Keratinocyte (primary cell): ENCODE measurements at regions not wholly inside any gene's neighbourhood (a gene's known extent, or its start where the extent isn't known, plus 50 kb on each side); places are given as distances from the start of the nearest gene placed in this dataset.

ENCODE experiments used
- DNase-seq: peaks from one replicate; pipeline ENCODE4 v3.0.0-alpha.2; 2011; ENCODE audit warnings: low read depth, missing footprints, low spot score
- FAIRE-seq: peaks from 2 replicates; lab custom pipeline; 2011; peaks lifted over from hg19 to GRCh38; lab: Jason Lieb, UNC
- H2AFZ ChIP-seq: 2 replicates; pipeline ENCODE4 v1.6.0; 2012; ENCODE audit warnings: low read length, control low read depth, inconsistent platforms; ENCODE audit not compliant: control insufficient read depth
- H3K27ac ChIP-seq: 2 replicates; pipeline ENCODE4 v1.5.1; 2011; ENCODE audit warnings: low read length; ENCODE audit not compliant: control insufficient read depth, insufficient read depth
- H3K27me3 ChIP-seq: 3 replicates; pipeline ENCODE4 v1.6.0; 2011; ENCODE audit warnings: low read length; ENCODE audit not compliant: control insufficient read depth, insufficient read depth; ENCODE audit errors: extremely low read depth
- H3K36me3 ChIP-seq, 2 experiments: 2 replicates in 1 of 2; 3 replicates in 1 of 2; pipeline ENCODE4 v1.5.1; 2011; ENCODE audit warnings: low read length in 2 of 2, mild to moderate bottlenecking in 1 of 2; ENCODE audit not compliant: control insufficient read depth in 2 of 2, insufficient read depth in 2 of 2; ENCODE audit errors: extremely low read depth in 1 of 2
- H3K4me1 ChIP-seq: 3 replicates; pipeline ENCODE4 v1.5.1; 2011; ENCODE audit warnings: low read length; ENCODE audit not compliant: control insufficient read depth, insufficient read depth; ENCODE audit errors: extremely low read depth
- H3K4me2 ChIP-seq: 3 replicates; pipeline ENCODE4 v1.6.0; 2011; ENCODE audit warnings: low read depth, low read length; ENCODE audit not compliant: control insufficient read depth, insufficient read depth; ENCODE audit errors: extremely low read depth
- H3K4me3 ChIP-seq, 3 experiments: fragments of 200-600 bp in 1 of 3; sonication (generic) in 1 of 3; 2 replicates in 2 of 3; 3 replicates in 1 of 3; pipeline ENCODE4 v1.5.1; 2011 to 2016; ENCODE audit warnings: low read length in 3 of 3, mild to moderate bottlenecking in 3 of 3, control low read depth in 2 of 3, inconsistent platforms in 1 of 3, low read depth in 1 of 3, mixed read lengths in 1 of 3, mixed run types in 1 of 3, moderate library complexity in 1 of 3; ENCODE audit not compliant: control insufficient read depth in 2 of 3, insufficient read depth in 2 of 3; ENCODE audit errors: extremely low read depth in 1 of 3
- H3K79me2 ChIP-seq: 2 replicates; pipeline ENCODE4 v1.6.0; 2012; ENCODE audit warnings: low read length; ENCODE audit not compliant: control insufficient read depth, insufficient read depth
- H3K9ac ChIP-seq: 3 replicates; pipeline ENCODE4 v1.6.0; 2011; ENCODE audit warnings: low read length; ENCODE audit not compliant: control insufficient read depth, insufficient read depth; ENCODE audit errors: extremely low read depth
- H3K9me1 ChIP-seq: 3 replicates; pipeline ENCODE4 v1.6.0; 2011; ENCODE audit warnings: low read length; ENCODE audit not compliant: control insufficient read depth, insufficient read depth; ENCODE audit errors: extremely low read depth
- H3K9me3 ChIP-seq: 2 replicates; pipeline ENCODE4 v1.5.1; 2012; ENCODE audit warnings: low read depth, low read length; ENCODE audit not compliant: control insufficient read depth
- H4K20me1 ChIP-seq: 3 replicates; pipeline ENCODE4 v1.6.0; 2011; ENCODE audit warnings: low read length; ENCODE audit not compliant: control insufficient read depth, insufficient read depth; ENCODE audit errors: extremely low read depth
- EZH2 ChIP-seq: IDR thresholded peaks from one replicate; pipeline ENCODE4 v1.6.1; 2012; ENCODE audit warnings: inconsistent platforms, mild to moderate bottlenecking, low read length, moderate library complexity
- dilution Hi-C: fragments of 300-500 bp; cut with MboI; formaldehyde crosslinking; loops from one replicate; pipeline ENCODE4 v1.7.0; 2020; ENCODE audit warnings: low sequenced_read_pairs; ENCODE audit not compliant: extremely low pct_ligation_motif_present
- TF ChIP-seq, protein P1 (sequence below), 3 experiments: IDR thresholded peaks in 1 of 3; conservative IDR thresholded peaks in 1 of 3; optimal IDR thresholded peaks in 1 of 3; 2 replicates in 2 of 3; 3 replicates in 1 of 3; pipeline versions ENCODE3 to v1.5.1; 2011; ENCODE audit warnings: low read length in 3 of 3, mild to moderate bottlenecking in 3 of 3, moderate library complexity in 2 of 3, control low read depth in 1 of 3, inconsistent platforms in 1 of 3; ENCODE audit not compliant: insufficient read depth in 2 of 3; ENCODE audit errors: extremely low read depth in 1 of 3

DNA sequence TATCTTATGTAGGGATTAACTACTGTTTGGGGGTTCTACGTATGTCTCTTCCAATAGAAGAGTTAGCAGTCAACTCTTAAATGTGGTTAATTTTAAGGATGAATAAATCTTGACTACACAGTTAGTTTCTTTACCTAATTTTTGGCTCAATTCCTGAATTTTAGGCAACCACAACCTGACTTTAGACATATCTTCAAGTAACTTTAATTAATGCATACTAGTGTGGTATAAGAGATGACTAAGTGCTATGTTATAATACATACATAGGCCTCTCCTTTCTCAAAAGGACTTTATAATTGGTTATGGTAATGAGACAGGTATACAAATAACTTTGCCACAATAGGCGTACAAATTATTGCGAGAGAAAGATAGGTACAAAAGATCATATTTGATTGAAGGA, 312.0 kb downstream of the IRS1 start:
- H3K9me1 ChIP-seq, result no peaks in the 10 kb centered on the region
- no peak overlapping the region for H3K4me3 ChIP-seq
- FAIRE-seq (no peak), DNase-seq (no peak)
- TF ChIP-seq EZH2, result no peak
- TF ChIP-seq, protein P1, sequence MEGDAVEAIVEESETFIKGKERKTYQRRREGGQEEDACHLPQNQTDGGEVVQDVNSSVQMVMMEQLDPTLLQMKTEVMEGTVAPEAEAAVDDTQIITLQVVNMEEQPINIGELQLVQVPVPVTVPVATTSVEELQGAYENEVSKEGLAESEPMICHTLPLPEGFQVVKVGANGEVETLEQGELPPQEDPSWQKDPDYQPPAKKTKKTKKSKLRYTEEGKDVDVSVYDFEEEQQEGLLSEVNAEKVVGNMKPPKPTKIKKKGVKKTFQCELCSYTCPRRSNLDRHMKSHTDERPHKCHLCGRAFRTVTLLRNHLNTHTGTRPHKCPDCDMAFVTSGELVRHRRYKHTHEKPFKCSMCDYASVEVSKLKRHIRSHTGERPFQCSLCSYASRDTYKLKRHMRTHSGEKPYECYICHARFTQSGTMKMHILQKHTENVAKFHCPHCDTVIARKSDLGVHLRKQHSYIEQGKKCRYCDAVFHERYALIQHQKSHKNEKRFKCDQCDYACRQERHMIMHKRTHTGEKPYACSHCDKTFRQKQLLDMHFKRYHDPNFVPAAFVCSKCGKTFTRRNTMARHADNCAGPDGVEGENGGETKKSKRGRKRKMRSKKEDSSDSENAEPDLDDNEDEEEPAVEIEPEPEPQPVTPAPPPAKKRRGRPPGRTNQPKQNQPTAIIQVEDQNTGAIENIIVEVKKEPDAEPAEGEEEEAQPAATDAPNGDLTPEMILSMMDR (optimal IDR thresholded peaks at IDR 0.05 in 1 of 3, IDR thresholded peaks at IDR 0.05 in 1 of 3, conservative IDR thresholded peaks at IDR 0.05 in 1 of 3; ENCODE audit: extremely low read depth in 1 of 3, insufficient read depth in 2 of 3, low read length in 3 of 3), result no peak
- H4K20me1 ChIP-seq, result no peaks in the 10 kb centered on the region
- no peak overlapping the region for H3K4me2 ChIP-seq
- H3K4me1 ChIP-seq, result peaks cover 8% of the 10 kb centered on the region
- no peak overlapping the region for H3K9ac ChIP-seq
- H2AFZ ChIP-seq, result no peak overlapping the region
- H3K27ac ChIP-seq, result no peak overlapping the region
- H3K79me2 ChIP-seq, result no peaks in the 10 kb centered on the region
- H3K27me3 ChIP-seq, result no peaks in the 10 kb centered on the region
- H3K36me3 ChIP-seq, result no peaks in the 10 kb centered on the region
- dilution Hi-C loops, result no loop called here
- H3K9me3 ChIP-seq, result peaks cover 4% of the 10 kb centered on the region

DNA sequence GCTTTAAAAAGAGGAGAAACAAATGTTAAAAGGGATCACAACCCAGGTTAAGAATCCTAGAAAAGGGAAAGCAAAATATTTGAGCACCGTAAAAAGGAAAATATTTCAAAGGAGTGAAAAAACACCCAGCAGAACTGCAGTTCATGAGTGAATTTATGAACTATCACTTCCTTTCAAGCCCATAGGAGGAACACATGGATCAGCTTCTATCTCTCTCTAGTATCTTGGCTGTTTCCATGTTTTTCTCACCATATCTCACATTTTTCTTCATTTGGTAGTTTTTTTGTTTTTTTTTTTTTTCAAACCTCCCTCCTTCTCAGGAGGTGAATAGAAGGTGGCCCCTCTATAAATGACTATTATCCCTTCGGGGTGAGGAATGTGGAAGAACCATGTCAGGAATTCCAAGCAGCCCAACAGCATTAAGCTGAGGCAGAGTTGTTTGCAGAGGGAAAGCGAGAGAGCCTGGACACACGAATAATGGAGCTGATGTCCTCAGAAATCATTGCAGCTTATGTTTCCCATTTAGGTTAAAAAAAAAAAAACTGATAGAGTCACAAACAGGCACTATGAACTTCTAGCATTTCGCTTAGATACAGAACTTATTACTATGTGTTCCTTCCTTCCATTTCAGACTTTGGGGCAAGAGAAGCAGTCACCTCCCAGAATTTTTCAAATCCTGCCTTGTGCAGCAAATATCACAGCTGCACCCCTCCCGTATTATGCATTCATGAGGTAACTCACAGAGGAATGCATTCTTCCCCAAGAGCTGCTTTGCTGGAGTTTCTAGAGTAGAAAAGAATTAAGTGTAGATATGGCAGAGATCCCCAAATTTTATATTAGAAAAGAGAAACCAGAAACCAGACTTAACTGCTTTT, 315.6 kb downstream of the IRS1 start:
- H3K9me1 ChIP-seq, result no peaks in the 10 kb centered on the region
- TF ChIP-seq EZH2, result no peak
- TF ChIP-seq, protein P1 (optimal IDR thresholded peaks at IDR 0.05 in 1 of 3, IDR thresholded peaks at IDR 0.05 in 1 of 3, conservative IDR thresholded peaks at IDR 0.05 in 1 of 3; ENCODE audit: extremely low read depth in 1 of 3, insufficient read depth in 2 of 3, low read length in 3 of 3), result no peak
- no peak overlapping the region for H3K4me3 ChIP-seq
- no peaks in the 10 kb centered on the region for H3K27me3 ChIP-seq
- peaks cover 8% of the 10 kb centered on the region for H3K4me1 ChIP-seq
- H3K79me2 ChIP-seq, result no peaks in the 10 kb centered on the region
- no peak overlapping the region for H3K9ac ChIP-seq
- H3K36me3 ChIP-seq, result no peaks in the 10 kb centered on the region
- H3K9me3 ChIP-seq, result no peaks in the 10 kb centered on the region
- no peak overlapping the region for H3K27ac ChIP-seq
- FAIRE-seq (no peak), DNase-seq (no peak)
- dilution Hi-C loops, result no loop called here
- peak overlapping the region; percentile 17 for H2AFZ ChIP-seq
- H4K20me1 ChIP-seq, result no peaks in the 10 kb centered on the region
- H3K4me2 ChIP-seq, result peak overlapping the region; percentile 22
